ENCODE measurements at regions not wholly inside any gene's neighbourhood (a gene's known extent, or its start where the extent isn't known, plus 50 kb on each side); places are given as distances from the start of the nearest gene placed in this dataset.

GRCh38 chr19:57004418-57004817 lies 115.4 kb upstream of the USP29 start:
- Histone ChIP-seq H3K27me3 (no peaks in the 10 kb centered on the region), H3K36me3 (no peaks in the 10 kb centered on the region), H3K4me3 (no peak overlapping the region), H3K27ac (no peak overlapping the region), H3K9me3 (no peaks in the 10 kb centered on the region), H3K4me1 (no peaks in the 10 kb centered on the region)
- DNase-seq = no peak
- no peak for TF ChIP-seq CTCF (IDR thresholded peaks at IDR 0.05)
- TF ChIP-seq POLR2A (IDR thresholded peaks at IDR 0.05) = no peak

GRCh38 chr19:57008432-57008831 lies 111.4 kb upstream of the USP29 start:
- H3K27ac ChIP-seq = no peak overlapping the region
- H3K4me3 ChIP-seq = no peak overlapping the region
- TF ChIP-seq POLR2A (IDR thresholded peaks at IDR 0.05) = no peak
- TF ChIP-seq CTCF (IDR thresholded peaks at IDR 0.05) = no peak
- no peaks in the 10 kb centered on the region for H3K4me1 ChIP-seq
- peaks cover 0 to 2% (median 0%) of the 10 kb centered on the region in 4 donors for H3K9me3 ChIP-seq
- no peaks in the 10 kb centered on the region for H3K27me3 ChIP-seq
- no peak for DNase-seq
- H3K36me3 ChIP-seq = no peaks in the 10 kb centered on the region

- no peak overlapping the region for H3K27ac ChIP-seq
- H3K4me1 ChIP-seq = no peaks in the 10 kb centered on the region
- peaks cover 0 to 8% (median 0%) of the 10 kb centered on the region in 4 donors for H3K9me3 ChIP-seq
- no peaks in the 10 kb centered on the region for H3K27me3 ChIP-seq
- H3K36me3 ChIP-seq = no peaks in the 10 kb centered on the region
- no peak for DNase-seq
- TF ChIP-seq POLR2A (IDR thresholded peaks at IDR 0.05) (no peak), CTCF (IDR thresholded peaks at IDR 0.05) (no peak)
- H3K4me3 ChIP-seq = no peak overlapping the region
These were observed 109.2 kb upstream of the USP29 start for GRCh38 chr19:57010541-57010940.

- H3K4me1 ChIP-seq = no peaks in the 10 kb centered on the region
- H3K27ac ChIP-seq = no peak overlapping the region
- H3K4me3 ChIP-seq = no peak overlapping the region
- H3K9me3 ChIP-seq = peaks cover 0 to 11% (median 0%) of the 10 kb centered on the region in 4 donors
- no peak for DNase-seq
- H3K36me3 ChIP-seq = no peaks in the 10 kb centered on the region
- no peaks in the 10 kb centered on the region for H3K27me3 ChIP-seq
- TF ChIP-seq POLR2A (IDR thresholded peaks at IDR 0.05) = no peak
These were observed 103.7 kb upstream of the USP29 start for GRCh38 chr19:57016076-57016475.

GRCh38 chr19:57016491-57016890 lies 103.3 kb upstream of the USP29 start:
- H3K36me3 ChIP-seq = no peaks in the 10 kb centered on the region
- H3K4me1 ChIP-seq = no peaks in the 10 kb centered on the region
- H3K27me3 ChIP-seq = no peaks in the 10 kb centered on the region
- peaks cover 0 to 13% (median 0%) of the 10 kb centered on the region in 4 donors for H3K9me3 ChIP-seq
- H3K4me3 ChIP-seq = no peak overlapping the region
- TF ChIP-seq CTCF (IDR thresholded peaks at IDR 0.05) = no peak
- TF ChIP-seq POLR2A (IDR thresholded peaks at IDR 0.05) = no peak
- no peak for DNase-seq
- no peak overlapping the region for H3K27ac ChIP-seq

GRCh38 chr19:57025491-57025890 lies 94.3 kb upstream of the USP29 start:
- no peak overlapping the region for H3K4me3 ChIP-seq
- TF ChIP-seq POLR2A (IDR thresholded peaks at IDR 0.05) (no peak), CTCF (IDR thresholded peaks at IDR 0.05) (no peak)
- peaks cover 0 to 9% (median 0%) of the 10 kb centered on the region in 4 donors for H3K9me3 ChIP-seq
- no peak for DNase-seq
- no peaks in the 10 kb centered on the region for H3K27me3 ChIP-seq
- H3K4me1 ChIP-seq = no peaks in the 10 kb centered on the region
- H3K36me3 ChIP-seq = no peaks in the 10 kb centered on the region
- no peak overlapping the region for H3K27ac ChIP-seq

Data from Peyer's patch (tissue), 4 donors.